HG03457 (cell line): ENCODE measurements at regions not wholly inside any gene's neighbourhood (a gene's known extent, or its start where the extent isn't known, plus 50 kb on each side); places are given as distances from the start of the nearest gene placed in this dataset.

Experiments used
- ATAC-seq: cut with Tn5 transposase; IDR thresholded peaks from one replicate; pipeline ENCODE4 v1.9.1; 2021; ENCODE audit warnings: moderate number of reproducible peaks; ENCODE audit not compliant: unreplicated experiment

GRCh38 chr4:128410037-128410436 is 122.4 kb upstream of the PGRMC2 start:
- no peak for ATAC-seq

DNA sequence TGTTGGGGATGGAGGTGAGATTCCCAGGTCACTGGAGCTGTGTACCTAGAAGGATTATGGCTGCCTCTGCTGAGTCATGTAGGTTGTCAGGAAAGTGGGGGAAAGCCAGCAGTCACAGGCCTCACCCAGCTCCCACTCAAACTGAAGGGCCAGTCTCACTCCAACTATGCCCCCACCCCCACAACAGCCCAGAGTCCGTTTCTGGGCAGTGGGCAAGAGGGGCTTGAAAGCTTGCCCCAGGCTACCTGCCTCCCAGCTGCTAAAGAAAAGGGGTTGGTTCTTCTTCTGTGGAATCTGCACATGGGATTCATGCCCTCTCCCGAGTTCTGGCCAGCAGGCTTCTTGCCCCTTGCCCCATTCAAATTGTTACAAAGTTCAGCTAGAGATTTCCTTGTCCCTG is 116.0 kb upstream of the PGRMC2 start:
- ATAC-seq, result no peak

- no peak for ATAC-seq
Observed at GRCh38 chr4:128394778-128395177, 107.2 kb upstream of the PGRMC2 start.

DNA sequence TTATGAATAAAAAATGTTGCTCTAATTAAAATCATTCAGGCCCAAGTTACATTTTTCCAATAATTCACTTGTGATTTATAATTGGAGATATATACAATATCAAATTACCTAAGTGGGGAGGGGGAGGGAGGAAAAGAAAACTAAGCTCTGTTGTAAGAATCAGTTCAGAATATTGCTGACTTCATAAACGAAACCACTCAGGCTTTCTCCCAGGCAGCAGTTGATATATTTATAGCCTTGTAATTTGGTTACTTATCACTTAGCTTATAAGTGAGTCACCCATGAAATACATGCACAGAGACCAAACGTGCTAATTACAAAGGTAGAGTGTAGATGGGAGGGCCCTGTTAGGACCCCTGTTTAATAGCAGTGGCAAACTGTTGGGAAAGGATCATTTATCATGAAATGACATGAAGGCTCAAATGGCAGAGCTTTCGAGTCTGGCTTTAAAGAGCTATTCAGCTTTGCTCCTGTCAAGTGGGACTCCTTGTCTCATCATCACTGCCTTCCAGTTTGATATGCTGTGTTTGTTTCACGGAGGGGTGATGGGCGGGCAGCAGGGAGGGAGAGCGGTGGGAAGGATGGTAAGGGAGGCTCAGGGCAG is 105.6 kb upstream of the PGRMC2 start:
- ATAC-seq, result peak; percentile 57

- ATAC-seq, result no peak
Observed at GRCh38 chr4:128390475-128390996, 102.9 kb upstream of the PGRMC2 start.

- ATAC-seq, result no peak
Observed at GRCh38 chr4:128388796-128389195, 101.2 kb upstream of the PGRMC2 start.

DNA sequence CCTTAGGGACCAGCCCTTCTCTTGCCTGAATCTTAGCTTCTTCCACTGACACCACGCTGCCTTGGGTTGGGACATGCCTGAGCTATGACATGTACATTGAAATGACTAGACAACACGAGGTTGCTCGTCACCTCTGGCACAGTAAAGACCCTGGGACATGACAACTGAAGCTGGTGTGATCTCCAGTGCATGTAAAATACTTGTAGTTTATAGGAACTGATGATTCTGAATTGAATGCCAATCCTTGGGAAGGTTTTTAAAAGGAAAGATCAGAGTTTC is 100.7 kb upstream of the PGRMC2 start:
- ATAC-seq, result no peak

- no peak for ATAC-seq
Observed at GRCh38 chr4:128387600-128388351, 100.2 kb upstream of the PGRMC2 start.

- ATAC-seq, result no peak
Observed at GRCh38 chr4:128386761-128387599, 99.4 kb upstream of the PGRMC2 start.

DNA sequence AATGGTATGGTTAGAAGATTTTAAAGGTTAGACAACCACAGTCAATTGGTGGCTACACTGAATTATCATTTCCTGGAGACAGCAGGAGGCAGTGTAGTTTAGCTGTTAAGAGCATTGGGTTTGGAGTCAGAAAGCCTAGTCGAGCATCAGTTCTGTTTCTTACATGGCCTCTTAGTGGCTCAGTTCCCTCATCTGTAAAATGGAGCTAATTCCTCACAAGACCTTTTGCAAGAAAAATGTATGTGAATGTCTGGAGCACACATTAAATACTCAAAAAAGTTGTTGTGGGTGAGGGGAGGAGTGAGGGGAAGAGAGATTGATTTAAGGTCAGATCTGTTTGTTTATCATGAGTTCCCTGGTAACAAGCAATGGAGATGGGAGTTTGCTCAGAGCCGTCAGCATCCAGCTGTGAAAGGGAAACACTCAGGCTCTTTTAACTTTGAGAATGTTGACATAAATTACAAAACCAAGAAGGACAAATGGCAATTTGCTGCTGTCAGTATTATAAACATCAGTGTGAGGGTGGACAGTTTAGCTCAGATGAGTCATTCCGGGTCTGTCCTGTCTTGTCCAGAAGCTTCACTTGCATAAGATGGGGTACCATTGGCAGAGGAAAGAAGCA is 98.2 kb upstream of the PGRMC2 start:
- no peak for ATAC-seq

DNA sequence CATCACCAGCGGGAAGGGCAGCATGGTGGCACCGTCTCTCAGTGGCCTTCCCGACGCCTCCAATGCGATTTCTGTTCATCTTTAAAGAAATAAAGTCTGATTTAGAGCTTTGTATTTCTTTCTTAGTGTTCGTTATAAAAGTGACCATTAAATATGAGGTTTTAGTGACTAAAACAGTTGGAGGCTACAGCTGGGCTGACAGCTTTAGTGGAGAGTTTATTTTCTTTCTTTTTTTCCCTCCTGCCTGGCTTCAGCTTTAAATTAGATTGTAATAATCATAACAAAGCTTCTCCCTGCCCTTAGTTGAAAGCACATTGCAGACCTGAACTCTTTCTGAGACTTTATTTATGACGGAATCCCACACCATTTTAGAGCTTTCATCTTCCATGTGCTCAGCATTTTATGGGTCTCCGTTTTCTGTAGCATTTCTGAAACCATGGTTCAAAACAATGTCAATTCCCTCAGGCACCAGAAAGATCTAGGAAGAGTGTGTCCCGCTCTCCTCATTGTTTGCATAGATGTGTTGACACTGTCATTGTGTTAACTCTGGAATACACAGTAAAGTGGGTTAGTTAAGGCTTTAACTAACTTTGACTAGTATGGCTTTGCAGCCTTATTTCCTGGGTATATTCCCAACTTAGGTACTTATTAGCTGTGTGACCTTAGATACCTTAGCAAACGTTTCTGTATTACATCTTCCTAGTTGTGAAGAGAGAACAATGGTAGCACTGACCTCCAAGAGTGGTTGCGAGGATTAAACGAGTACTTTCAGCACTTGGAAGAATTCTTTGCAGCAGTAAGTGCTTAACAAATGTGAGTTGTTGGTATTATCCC is 97.4 kb upstream of the PGRMC2 start:
- ATAC-seq, result no peak

DNA sequence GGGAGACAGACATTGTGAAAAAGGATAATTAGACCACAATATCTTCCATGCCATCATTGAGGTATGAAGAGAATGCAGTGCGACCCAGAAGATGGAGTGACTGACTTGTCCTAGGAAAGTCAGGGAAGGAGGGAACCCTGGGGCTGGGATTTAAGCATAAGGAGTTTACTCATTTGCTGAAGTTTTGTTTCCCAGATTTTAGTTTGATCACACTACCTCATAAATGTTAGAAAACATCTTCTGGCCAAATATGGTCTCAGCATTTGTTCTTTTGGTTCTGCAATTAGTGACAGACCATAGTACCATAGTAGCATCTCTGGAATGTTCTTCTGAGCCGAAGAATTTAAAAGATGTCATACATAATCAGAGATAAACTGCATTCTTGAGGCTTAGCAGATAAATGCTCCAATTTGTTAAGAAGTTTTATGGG is 96.5 kb upstream of the PGRMC2 start:
- ATAC-seq, result no peak

GRCh38 chr4:128381748-128382559 is 94.3 kb upstream of the PGRMC2 start:
- ATAC-seq, result no peak

DNA sequence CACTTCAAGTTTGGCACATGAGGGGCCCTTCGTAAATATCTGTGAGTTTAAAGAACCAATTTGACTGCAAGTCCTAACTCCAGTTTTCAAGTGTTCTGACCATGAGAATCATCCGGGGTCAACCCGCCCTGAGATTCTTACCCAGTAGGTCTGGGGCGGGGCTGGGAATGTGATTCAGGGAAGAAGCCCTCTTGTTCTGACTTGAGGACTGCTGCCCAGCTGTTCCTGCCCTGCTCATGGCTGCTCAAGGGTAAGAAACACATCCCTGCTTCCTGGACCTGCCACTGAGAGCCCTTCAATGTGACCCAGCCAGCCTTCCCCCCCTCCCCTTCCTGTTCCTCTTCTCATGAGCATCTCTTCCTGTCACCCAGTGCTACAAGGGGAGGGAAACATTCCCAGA is 92.7 kb upstream of the PGRMC2 start:
- no peak for ATAC-seq

- no peak for ATAC-seq
Observed at GRCh38 chr4:128379860-128380259, 92.2 kb upstream of the PGRMC2 start.

GRCh38 chr4:128378668-128379067 is 91.1 kb upstream of the PGRMC2 start:
- no peak for ATAC-seq

DNA sequence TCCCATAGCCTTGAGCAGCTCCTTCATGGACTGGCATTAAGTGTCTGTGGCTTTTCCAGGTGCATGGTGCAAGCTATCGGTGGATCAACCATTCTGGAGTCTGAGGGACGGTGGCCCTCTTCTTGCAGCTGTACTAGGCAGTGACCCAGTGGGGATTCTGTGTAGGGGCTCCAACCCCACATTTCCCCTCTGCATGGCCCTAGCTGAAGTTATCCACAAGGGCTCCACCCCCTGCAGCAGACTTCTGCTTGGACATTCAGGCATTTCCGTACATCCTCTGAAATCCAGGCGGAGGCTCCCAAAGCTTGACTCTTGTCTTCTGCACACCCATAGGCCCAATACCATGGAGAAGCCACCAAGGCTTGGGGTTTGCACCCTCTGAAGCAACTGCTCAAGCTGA is 89.3 kb upstream of the PGRMC2 start:
- no peak for ATAC-seq

DNA sequence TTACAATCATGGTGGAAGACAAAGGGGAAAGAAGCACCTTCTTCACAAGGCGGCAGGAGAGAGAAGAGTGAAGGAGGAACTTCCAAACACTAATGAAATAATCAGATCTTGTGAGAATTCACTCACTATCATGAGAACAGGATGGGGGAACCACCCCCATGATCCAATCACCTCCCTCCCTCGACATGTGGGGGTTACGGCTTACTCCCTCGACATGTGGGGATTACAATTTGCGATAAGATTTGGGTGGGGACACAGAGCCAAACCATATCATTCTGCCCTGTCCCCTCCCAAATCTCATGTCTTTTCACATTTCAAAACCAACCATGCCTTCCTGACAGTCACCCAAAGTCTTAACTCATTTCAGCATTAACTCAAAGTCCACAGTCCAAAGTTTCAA is 88.7 kb upstream of the PGRMC2 start:
- no peak for ATAC-seq

- no peak for ATAC-seq
Observed at GRCh38 chr4:128373628-128374027, 86.0 kb upstream of the PGRMC2 start.

- ATAC-seq, result no peak
Observed at GRCh38 chr4:128371876-128372275, 84.3 kb upstream of the PGRMC2 start.
